ENCODE measurements at regions not wholly inside any gene's neighbourhood (a gene's known extent, or its start where the extent isn't known, plus 50 kb on each side); places are given as distances from the start of the nearest gene placed in this dataset.
"Not testable (repeated sequence)": the region's sequence is repeated elsewhere in the genome, so short reads cannot be mapped to it uniquely, and the experiment has no call there.

GRCh38 chr9:124177522-124177921 lies 80.2 kb upstream of the NEK6 start:
- POLR2A ChIA-PET; H3K4me3 ChIP-seq (ENCODE audit: control insufficient read depth in 1 of 7, extremely low read depth in 1 of 7, insufficient read depth in 4 of 7, low read depth in 2 of 7, low read length in 6 of 7); H3K9me3 ChIP-seq (ENCODE audit: control extremely low read depth in 1 of 5, control insufficient read depth in 4 of 5, insufficient read depth in 2 of 5, low read depth in 1 of 5, low read length in 4 of 5); H3K27ac ChIP-seq (ENCODE audit: insufficient read depth in 1 of 2, low read depth in 1 of 2, low read length in 2 of 2, poor library complexity in 1 of 2, severe bottlenecking in 2 of 2); DNase-seq; H3K36me3 ChIP-seq (ENCODE audit: control insufficient read depth in 4 of 4, insufficient read depth in 4 of 4, low read length in 3 of 4); H3K4me1 ChIP-seq (ENCODE audit: control extremely low read depth in 1 of 4, control insufficient read depth in 4 of 4, insufficient read depth in 4 of 4, low read length in 3 of 4); CTCF ChIA-PET; H3K27me3 ChIP-seq (replicated peaks in 2 of 5; ENCODE audit: control insufficient read depth in 4 of 5, insufficient read depth in 5 of 5, low read length in 4 of 5): not testable (repeated sequence)
- 100% methylated on average over 4 of the region's 7 CpGs for WGBS (ENCODE audit: insufficient coverage)

GRCh38 chr9:124179196-124180071 lies 78.3 kb upstream of the NEK6 start:
- POLR2A ChIA-PET, result no interaction called here
- 91% methylated on average over 12 of the region's 19 CpGs for WGBS (ENCODE audit: insufficient coverage)
- no peaks in the 10 kb centered on the region for H3K36me3 ChIP-seq (ENCODE audit: control insufficient read depth in 4 of 4, insufficient read depth in 4 of 4, low read length in 3 of 4)
- no peak overlapping the region for H3K4me3 ChIP-seq (ENCODE audit: control insufficient read depth in 1 of 7, extremely low read depth in 1 of 7, insufficient read depth in 4 of 7, low read depth in 2 of 7, low read length in 6 of 7)
- DNase-seq, result no peak
- no peaks in the 10 kb centered on the region for H3K9me3 ChIP-seq (ENCODE audit: control extremely low read depth in 1 of 5, control insufficient read depth in 4 of 5, insufficient read depth in 2 of 5, low read depth in 1 of 5, low read length in 4 of 5)
- peaks cover 0 to 7% (median 0%) of the 10 kb centered on the region in 4 experiments for H3K4me1 ChIP-seq (ENCODE audit: control extremely low read depth in 1 of 4, control insufficient read depth in 4 of 4, insufficient read depth in 4 of 4, low read length in 3 of 4)
- CTCF ChIA-PET, result interaction anchor here (1.8 kb wide), 1 partner anchor 17 kb away, joined by 4 read pairs; no protein-coding TSS in a partner anchor
- H3K27me3 ChIP-seq (replicated peaks in 2 of 5; ENCODE audit: control insufficient read depth in 4 of 5, insufficient read depth in 5 of 5, low read length in 4 of 5), result peaks cover 0 to 5% (median 4%) of the 10 kb centered on the region in 5 experiments
- H3K27ac ChIP-seq (ENCODE audit: insufficient read depth in 1 of 2, low read depth in 1 of 2, low read length in 2 of 2, poor library complexity in 1 of 2, severe bottlenecking in 2 of 2), result no peak overlapping the region

GRCh38 chr9:124180557-124180956 lies 77.2 kb upstream of the NEK6 start:
- H3K36me3 ChIP-seq (ENCODE audit: control insufficient read depth in 4 of 4, insufficient read depth in 4 of 4, low read length in 3 of 4), result no peaks in the 10 kb centered on the region
- no peak overlapping the region for H3K27ac ChIP-seq (ENCODE audit: insufficient read depth in 1 of 2, low read depth in 1 of 2, low read length in 2 of 2, poor library complexity in 1 of 2, severe bottlenecking in 2 of 2)
- ChIA-PET CTCF (interaction anchor here (0.6 to 1.8 kb wide), 2 partner anchors 16 to 55 kb away, joined by 3 to 4 read pairs; no protein-coding TSS in a partner anchor), POLR2A (no interaction called here)
- H3K9me3 ChIP-seq (ENCODE audit: control extremely low read depth in 1 of 5, control insufficient read depth in 4 of 5, insufficient read depth in 2 of 5, low read depth in 1 of 5, low read length in 4 of 5), result no peaks in the 10 kb centered on the region
- peaks cover 0 to 5% (median 4%) of the 10 kb centered on the region in 5 experiments for H3K27me3 ChIP-seq (replicated peaks in 2 of 5; ENCODE audit: control insufficient read depth in 4 of 5, insufficient read depth in 5 of 5, low read length in 4 of 5)
- H3K4me3 ChIP-seq (ENCODE audit: control insufficient read depth in 1 of 7, extremely low read depth in 1 of 7, insufficient read depth in 4 of 7, low read depth in 2 of 7, low read length in 6 of 7), result no peak overlapping the region
- peaks cover 0 to 7% (median 0%) of the 10 kb centered on the region in 4 experiments for H3K4me1 ChIP-seq (ENCODE audit: control extremely low read depth in 1 of 4, control insufficient read depth in 4 of 4, insufficient read depth in 4 of 4, low read length in 3 of 4)
- 19% methylated on average over 7 of the region's 7 CpGs for WGBS (ENCODE audit: insufficient coverage)
- peak; percentile 6 to 42 (median 39) for DNase-seq

DNA sequence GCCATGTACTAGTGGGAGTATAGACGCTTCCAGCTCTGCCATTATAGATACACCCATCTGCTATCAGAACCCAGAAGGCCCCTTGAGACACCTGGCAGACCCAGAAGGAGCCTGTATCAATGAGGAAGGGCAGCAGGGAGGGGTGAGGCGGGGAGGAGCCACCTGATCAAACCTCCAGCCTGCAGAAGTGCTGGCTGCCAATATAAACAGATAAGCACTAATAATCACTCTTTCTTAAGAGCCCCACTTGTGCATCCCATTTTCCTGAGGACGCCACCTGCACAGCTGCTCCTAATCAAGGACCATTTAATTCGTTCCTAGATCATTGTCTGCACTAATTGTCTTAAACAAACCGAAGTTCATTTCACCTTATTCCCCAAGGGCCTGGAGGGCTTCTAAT lies 75.0 kb upstream of the NEK6 start:
- Histone ChIP-seq H3K4me1 (ENCODE audit: control extremely low read depth in 1 of 4, control insufficient read depth in 4 of 4, insufficient read depth in 4 of 4, low read length in 3 of 4) (peaks cover 0 to 7% (median 0%) of the 10 kb centered on the region in 4 experiments), H3K9me3 (ENCODE audit: control extremely low read depth in 1 of 5, control insufficient read depth in 4 of 5, insufficient read depth in 2 of 5, low read depth in 1 of 5, low read length in 4 of 5) (no peaks in the 10 kb centered on the region), H3K4me3 (ENCODE audit: control insufficient read depth in 1 of 7, extremely low read depth in 1 of 7, insufficient read depth in 4 of 7, low read depth in 2 of 7, low read length in 6 of 7) (no peak overlapping the region), H3K27ac (ENCODE audit: insufficient read depth in 1 of 2, low read depth in 1 of 2, low read length in 2 of 2, poor library complexity in 1 of 2, severe bottlenecking in 2 of 2) (no peak overlapping the region), H3K36me3 (ENCODE audit: control insufficient read depth in 4 of 4, insufficient read depth in 4 of 4, low read length in 3 of 4) (no peaks in the 10 kb centered on the region), H3K27me3 (replicated peaks in 2 of 5; ENCODE audit: control insufficient read depth in 4 of 5, insufficient read depth in 5 of 5, low read length in 4 of 5) (peaks cover 0 to 5% (median 4%) of the 10 kb centered on the region in 5 experiments)
- ChIA-PET POLR2A (no interaction called here), CTCF (no interaction called here)
- WGBS (ENCODE audit: insufficient coverage), result 82% methylated on average over 3 of the region's 5 CpGs
- DNase-seq, result no peak

GRCh38 chr9:124183772-124184171 lies 74.0 kb upstream of the NEK6 start:
- Histone ChIP-seq H3K4me1 (ENCODE audit: control extremely low read depth in 1 of 4, control insufficient read depth in 4 of 4, insufficient read depth in 4 of 4, low read length in 3 of 4) (peaks cover 0 to 7% (median 0%) of the 10 kb centered on the region in 4 experiments), H3K27me3 (replicated peaks in 2 of 5; ENCODE audit: control insufficient read depth in 4 of 5, insufficient read depth in 5 of 5, low read length in 4 of 5) (peaks cover 0 to 5% (median 4%) of the 10 kb centered on the region in 5 experiments), H3K4me3 (ENCODE audit: control insufficient read depth in 1 of 7, extremely low read depth in 1 of 7, insufficient read depth in 4 of 7, low read depth in 2 of 7, low read length in 6 of 7) (no peak overlapping the region), H3K27ac (ENCODE audit: insufficient read depth in 1 of 2, low read depth in 1 of 2, low read length in 2 of 2, poor library complexity in 1 of 2, severe bottlenecking in 2 of 2) (no peak overlapping the region), H3K36me3 (ENCODE audit: control insufficient read depth in 4 of 4, insufficient read depth in 4 of 4, low read length in 3 of 4) (no peaks in the 10 kb centered on the region), H3K9me3 (ENCODE audit: control extremely low read depth in 1 of 5, control insufficient read depth in 4 of 5, insufficient read depth in 2 of 5, low read depth in 1 of 5, low read length in 4 of 5) (no peaks in the 10 kb centered on the region)
- ChIA-PET CTCF (interaction anchor here (1.4 kb wide), 1 partner anchor 58 kb away, joined by 4 read pairs; no protein-coding TSS in a partner anchor), POLR2A (no interaction called here)
- no peak for DNase-seq
- 93% methylated on average over 2 of the region's 3 CpGs for WGBS (ENCODE audit: insufficient coverage)

DNA sequence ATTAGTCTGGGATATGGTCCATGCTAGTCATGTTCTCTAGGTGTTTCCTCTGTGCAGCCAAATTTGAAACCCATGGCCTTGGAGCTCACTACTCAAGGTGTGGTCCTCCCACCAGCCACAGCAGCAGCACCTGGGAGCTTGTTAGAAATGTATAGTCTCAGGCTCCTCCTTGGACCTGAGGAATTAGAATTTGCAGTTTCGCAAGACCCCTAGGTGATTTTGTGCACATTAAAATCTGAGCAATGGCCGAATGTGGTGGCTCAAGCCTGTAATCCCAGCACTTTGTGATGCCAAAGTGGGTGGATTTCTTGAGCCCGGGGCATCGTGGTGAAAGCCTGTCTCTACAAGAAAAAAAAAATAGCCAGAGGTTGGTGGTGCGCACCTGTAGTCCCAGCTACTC lies 72.3 kb upstream of the NEK6 start:
- CTCF ChIA-PET, result interaction anchor here (0.8 to 1.6 kb wide), 3 partner anchors 12 to 59 kb away, joined by 3 to 7 read pairs (median 3); no protein-coding TSS in a partner anchor
- POLR2A ChIA-PET, result no interaction called here
- DNase-seq, result no peak
- H3K9me3 ChIP-seq (ENCODE audit: control extremely low read depth in 1 of 5, control insufficient read depth in 4 of 5, insufficient read depth in 2 of 5, low read depth in 1 of 5, low read length in 4 of 5), result no peaks in the 10 kb centered on the region
- no peaks in the 10 kb centered on the region for H3K36me3 ChIP-seq (ENCODE audit: control insufficient read depth in 4 of 4, insufficient read depth in 4 of 4, low read length in 3 of 4)
- H3K4me1 ChIP-seq (ENCODE audit: control extremely low read depth in 1 of 4, control insufficient read depth in 4 of 4, insufficient read depth in 4 of 4, low read length in 3 of 4), result peaks cover 0 to 7% (median 0%) of the 10 kb centered on the region in 4 experiments
- no peak overlapping the region for H3K27ac ChIP-seq (ENCODE audit: insufficient read depth in 1 of 2, low read depth in 1 of 2, low read length in 2 of 2, poor library complexity in 1 of 2, severe bottlenecking in 2 of 2)
- H3K27me3 ChIP-seq (replicated peaks in 2 of 5; ENCODE audit: control insufficient read depth in 4 of 5, insufficient read depth in 5 of 5, low read length in 4 of 5), result peaks cover 0 to 5% (median 4%) of the 10 kb centered on the region in 5 experiments
- no peak overlapping the region for H3K4me3 ChIP-seq (ENCODE audit: control insufficient read depth in 1 of 7, extremely low read depth in 1 of 7, insufficient read depth in 4 of 7, low read depth in 2 of 7, low read length in 6 of 7)
- WGBS (ENCODE audit: insufficient coverage), result 100% methylated on average over 2 of the region's 5 CpGs

GRCh38 chr9:124187311-124187710 lies 70.4 kb upstream of the NEK6 start:
- ChIA-PET POLR2A (no interaction called here), CTCF (interaction anchor here (2.4 kb wide), 1 partner anchor 9 kb away, joined by 11 read pairs; no protein-coding TSS in a partner anchor)
- 92% methylated on average over 2 of the region's 3 CpGs for WGBS (ENCODE audit: insufficient coverage)
- no peaks in the 10 kb centered on the region for H3K4me1 ChIP-seq (ENCODE audit: control extremely low read depth in 1 of 4, control insufficient read depth in 4 of 4, insufficient read depth in 4 of 4, low read length in 3 of 4)
- H3K27ac ChIP-seq (ENCODE audit: insufficient read depth in 1 of 2, low read depth in 1 of 2, low read length in 2 of 2, poor library complexity in 1 of 2, severe bottlenecking in 2 of 2), result no peak overlapping the region
- no peaks in the 10 kb centered on the region for H3K36me3 ChIP-seq (ENCODE audit: control insufficient read depth in 4 of 4, insufficient read depth in 4 of 4, low read length in 3 of 4)
- H3K27me3 ChIP-seq (replicated peaks in 2 of 5; ENCODE audit: control insufficient read depth in 4 of 5, insufficient read depth in 5 of 5, low read length in 4 of 5), result no peaks in the 10 kb centered on the region
- H3K9me3 ChIP-seq (ENCODE audit: control extremely low read depth in 1 of 5, control insufficient read depth in 4 of 5, insufficient read depth in 2 of 5, low read depth in 1 of 5, low read length in 4 of 5), result no peaks in the 10 kb centered on the region
- no peak for DNase-seq
- H3K4me3 ChIP-seq (ENCODE audit: control insufficient read depth in 1 of 7, extremely low read depth in 1 of 7, insufficient read depth in 4 of 7, low read depth in 2 of 7, low read length in 6 of 7), result no peak overlapping the region
